Sigmoid colon (tissue), 6 donors: ENCODE measurements at regions not wholly inside any gene's neighbourhood (a gene's known extent, or its start where the extent isn't known, plus 50 kb on each side); places are given as distances from the start of the nearest gene placed in this dataset.
"Not testable (repeated sequence)": the region's sequence is repeated elsewhere in the genome, so short reads cannot be mapped to it uniquely, and the experiment has no call there.

Experiments used
- DNase-seq: peaks from one replicate; pipeline ENCODE4 v3.0.0-alpha.2; 2019
- H3K27ac ChIP-seq, 4 donors: fragments of 200-600 bp; sonication (generic); one replicate each; pipeline ENCODE4 v1.5.1; 2016 to 2019; ENCODE audit warnings: mild to moderate bottlenecking in 1 of 4
- H3K27me3 ChIP-seq, 3 donors: fragments of 200-600 bp; sonication (generic); one replicate each; pipeline ENCODE4 v1.5.1; 2019; ENCODE audit warnings: mild to moderate bottlenecking in 1 of 3
- H3K36me3 ChIP-seq, 4 donors: fragments of 200-600 bp; sonication (generic); one replicate each; pipeline ENCODE4 v1.5.1; 2016 to 2019
- H3K4me1 ChIP-seq, 4 donors: fragments of 200-600 bp; sonication (generic); one replicate each; pipeline ENCODE4 v1.5.1; 2017 to 2019
- H3K4me3 ChIP-seq, 4 donors: fragments of 200-600 bp; sonication (generic); one replicate each; pipeline ENCODE4 v1.5.1; 2017 to 2019; ENCODE audit warnings: mild to moderate bottlenecking in 2 of 4, moderate library complexity in 1 of 4
- H3K9me3 ChIP-seq, 4 donors: fragments of 200-600 bp in 3 of 4; sonication (generic) in 3 of 4; one replicate each; pipeline versions ENCODE4 v1.5.1 to v1.6.1; 2013 to 2019
- CTCF ChIP-seq, 4 experiments: fragments of 450-650 bp in 3 of 4; fragments of 200-600 bp in 1 of 4; IDR thresholded peaks; one replicate each; pipeline ENCODE4 v1.5.1; 2016 to 2019; ENCODE audit warnings: antibody characterized with exemption in 4 of 4, mild to moderate bottlenecking in 3 of 4, moderate library complexity in 2 of 4
- EP300 ChIP-seq, 4 donors: sonication (generic); formaldehyde crosslinking; IDR thresholded peaks; one replicate each; pipeline ENCODE4 v1.6.1; 2017; ENCODE audit warnings: antibody characterized with exemption in 4 of 4
- POLR2A ChIP-seq, 2 donors: fragments of 450-650 bp; IDR thresholded peaks; one replicate each; pipeline ENCODE4 v1.6.1; 2016; ENCODE audit warnings: antibody characterized with exemption in 2 of 2, mild to moderate bottlenecking in 2 of 2, moderate library complexity in 2 of 2
- POLR2AphosphoS5 ChIP-seq, 4 donors: sonication (generic); formaldehyde crosslinking; IDR thresholded peaks; one replicate each; pipeline ENCODE4 v1.6.1; 2017; ENCODE audit warnings: antibody characterized with exemption in 4 of 4
- WGBS, 2 donors: extraction: QIAGEN DNeasy Blood & Tissue Kit; methylation state at CpG; one replicate each; pipeline ENCODE4 v1.1.7; 2013; 5-methylcytosine and 5-hydroxymethylcytosine counted together
- intact Hi-C: fragments of 100-400 bp; cut with DNase I; formaldehyde crosslinking; loops from one replicate; pipeline ENCODE4 v1.15.1; 2023
- donor health status: healthy with polysubstance abuse.
- donor health status: healthy.

- H3K4me3 ChIP-seq = no peak overlapping the region
- H3K9me3 ChIP-seq = no peaks in the 10 kb centered on the region
- H3K27me3 ChIP-seq = no peaks in the 10 kb centered on the region
- no peak for DNase-seq
- intact Hi-C loops = no loop called here
- TF ChIP-seq POLR2A (IDR thresholded peaks at IDR 0.05) (no peak), CTCF (IDR thresholded peaks at IDR 0.05) (no peak), POLR2AphosphoS5 (IDR thresholded peaks at IDR 0.05) (no peak), EP300 (IDR thresholded peaks at IDR 0.05) (no peak)
- WGBS, 2 donors = 9 to 48% methylated on average over 2 of the region's 2 CpGs
- H3K27ac ChIP-seq = no peak overlapping the region
- H3K4me1 ChIP-seq = no peaks in the 10 kb centered on the region
- no peaks in the 10 kb centered on the region for H3K36me3 ChIP-seq
These were observed 345.5 kb upstream of the PAPPA start for GRCh38 chr9:115808108-115808507.

DNA sequence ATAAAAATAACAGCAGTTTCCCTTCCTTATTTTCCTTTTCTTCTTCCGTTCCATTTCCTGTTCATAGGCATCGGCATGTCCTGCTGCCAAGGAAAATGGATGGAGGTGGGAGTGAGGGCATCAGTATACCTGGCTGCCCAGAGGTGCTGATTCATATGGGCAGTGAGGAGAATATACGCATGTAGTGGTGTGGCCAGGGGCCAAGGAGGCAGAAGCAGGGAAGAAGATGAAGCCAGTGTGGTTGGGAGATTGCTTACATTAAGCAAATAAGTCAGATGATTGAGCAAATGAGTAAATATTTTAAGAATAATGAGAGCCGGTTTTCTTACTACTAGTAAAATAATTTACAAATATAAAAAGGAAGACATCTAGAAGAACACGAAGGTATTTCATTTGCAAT, 344.9 kb upstream of the PAPPA start:
- peaks cover 0 to 3% (median 0%) of the 10 kb centered on the region in 4 donors for H3K9me3 ChIP-seq
- TF ChIP-seq EP300 (IDR thresholded peaks at IDR 0.05) = no peak
- TF ChIP-seq POLR2A (IDR thresholded peaks at IDR 0.05) = no peak
- TF ChIP-seq POLR2AphosphoS5 (IDR thresholded peaks at IDR 0.05) = no peak
- TF ChIP-seq CTCF (IDR thresholded peaks at IDR 0.05) = no peak
- 59 to 65% methylated on average over 5 of the region's 5 CpGs for whole genome bisulfite sequencing, 2 donors
- H3K4me3 ChIP-seq = no peak overlapping the region
- intact Hi-C loops = no loop called here
- no peak overlapping the region for H3K27ac ChIP-seq
- H3K4me1 ChIP-seq = no peaks in the 10 kb centered on the region
- H3K27me3 ChIP-seq = no peaks in the 10 kb centered on the region
- no peaks in the 10 kb centered on the region for H3K36me3 ChIP-seq
- no peak for DNase-seq

DNA sequence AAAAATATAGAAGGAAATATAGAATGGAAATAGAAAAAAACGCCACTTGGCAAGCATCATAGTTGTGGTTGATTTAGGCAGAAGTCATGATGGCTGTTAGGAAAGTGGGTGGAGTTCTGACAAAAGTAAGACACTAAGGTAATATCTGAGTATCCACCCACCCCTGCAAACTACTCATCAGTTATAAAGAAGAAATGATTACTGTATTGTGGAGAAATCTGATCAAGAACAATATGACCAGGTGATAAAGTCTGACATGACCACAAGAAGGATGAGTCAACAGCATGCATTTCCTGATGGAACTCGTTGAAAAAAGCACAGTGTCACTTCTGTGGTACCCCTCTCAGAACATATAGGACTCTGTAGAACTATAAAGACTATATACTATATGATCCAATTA, 343.4 kb upstream of the PAPPA start:
- WGBS, 2 donors = 43 to 65% methylated on average over 2 of the region's 2 CpGs
- Histone ChIP-seq H3K4me3 (no peak overlapping the region), H3K4me1 (no peaks in the 10 kb centered on the region), H3K36me3 (no peaks in the 10 kb centered on the region), H3K9me3 (peaks cover 0 to 3% (median 0%) of the 10 kb centered on the region in 4 donors), H3K27me3 (no peaks in the 10 kb centered on the region), H3K27ac (no peak overlapping the region)
- intact Hi-C loops = no loop called here
- no peak for TF ChIP-seq EP300 (IDR thresholded peaks at IDR 0.05)
- no peak for TF ChIP-seq POLR2A (IDR thresholded peaks at IDR 0.05)
- TF ChIP-seq POLR2AphosphoS5 (IDR thresholded peaks at IDR 0.05) = no peak
- TF ChIP-seq CTCF (IDR thresholded peaks at IDR 0.05) = no peak
- DNase-seq = no peak

DNA sequence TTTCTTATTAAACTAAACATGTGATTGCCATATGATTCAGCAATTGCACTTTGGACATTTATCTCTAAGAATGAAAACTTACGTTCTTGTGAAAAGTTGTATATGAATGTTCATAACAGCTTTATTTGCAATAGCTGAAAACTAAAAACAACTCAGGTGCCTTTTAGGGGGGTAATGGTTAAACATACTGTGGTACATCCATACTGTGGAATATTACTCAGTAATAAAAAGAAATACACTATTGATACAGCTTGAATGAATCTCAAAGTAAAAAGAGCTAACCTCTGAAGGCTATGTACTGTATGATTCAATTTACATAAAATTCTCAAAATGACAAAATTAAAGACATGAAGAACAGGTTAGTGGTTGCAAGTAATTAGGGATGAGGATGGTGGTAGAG, 339.5 kb upstream of the PAPPA start:
- Histone ChIP-seq H3K27me3 (no peaks in the 10 kb centered on the region), H3K27ac (no peak overlapping the region), H3K36me3 (no peaks in the 10 kb centered on the region), H3K4me3 (no peak overlapping the region), H3K4me1 (no peaks in the 10 kb centered on the region), H3K9me3 (peaks cover 0 to 3% (median 0%) of the 10 kb centered on the region in 4 donors)
- no peak for DNase-seq
- intact Hi-C loops = no loop called here
- TF ChIP-seq POLR2AphosphoS5 (IDR thresholded peaks at IDR 0.05) (no peak), EP300 (IDR thresholded peaks at IDR 0.05) (no peak), POLR2A (IDR thresholded peaks at IDR 0.05) (no peak), CTCF (IDR thresholded peaks at IDR 0.05) (no peak)
- 86 to 93% methylated on average over 1 of the region's 1 CpG for WGBS, 2 donors

DNA sequence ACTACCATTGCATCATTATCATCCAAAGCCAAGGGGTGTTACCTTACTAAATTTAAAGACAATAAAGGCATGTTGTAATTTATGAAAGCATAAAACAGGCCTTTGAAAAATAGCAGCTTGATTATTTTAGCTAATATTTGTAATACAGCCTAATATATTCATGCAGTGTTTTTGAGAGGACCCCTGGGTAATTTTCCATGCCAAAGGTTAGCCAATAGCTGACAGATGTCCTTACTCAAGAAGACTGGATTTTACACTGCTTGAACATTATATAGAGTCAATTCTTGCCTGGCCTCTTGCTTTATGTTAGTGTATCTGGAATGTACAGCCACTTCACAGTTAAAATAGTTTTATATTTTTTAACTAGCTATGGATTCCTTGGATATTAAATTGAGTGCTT, 337.8 kb upstream of the PAPPA start:
- H3K4me3 ChIP-seq = no peak overlapping the region
- intact Hi-C loops = no loop called here
- no peaks in the 10 kb centered on the region for H3K4me1 ChIP-seq
- H3K9me3 ChIP-seq = peaks cover 0 to 3% (median 0%) of the 10 kb centered on the region in 4 donors
- no peaks in the 10 kb centered on the region for H3K27me3 ChIP-seq
- no peak overlapping the region for H3K27ac ChIP-seq
- H3K36me3 ChIP-seq = no peaks in the 10 kb centered on the region
- no peak for TF ChIP-seq CTCF (IDR thresholded peaks at IDR 0.05)
- TF ChIP-seq EP300 (IDR thresholded peaks at IDR 0.05) = no peak
- TF ChIP-seq POLR2AphosphoS5 (IDR thresholded peaks at IDR 0.05) = no peak
- no peak for TF ChIP-seq POLR2A (IDR thresholded peaks at IDR 0.05)
- no peak for DNase-seq

- H3K27me3 ChIP-seq, intact Hi-C loops: not testable (repeated sequence)
- WGBS, 2 donors = 84 to 91% methylated on average over 2 of the region's 2 CpGs
These were observed 334.9 kb upstream of the PAPPA start for GRCh38 chr9:115818651-115819050.

More at GRCh38 chr9:115818651-115819050, 334.9 kb upstream of the PAPPA start:
- not testable (repeated sequence) for H3K4me3 ChIP-seq, H3K27ac ChIP-seq, H3K4me1 ChIP-seq, H3K9me3 ChIP-seq, DNase-seq, H3K36me3 ChIP-seq
